ENCODE measurements at regions not wholly inside any gene's neighbourhood (a gene's known extent, or its start where the extent isn't known, plus 50 kb on each side); places are given as distances from the start of the nearest gene placed in this dataset.

GRCh38 chr6:163726037-163726695, 311.6 kb downstream of the QKI start:
- DNase-seq (ENCODE audit: low read depth in 4 of 4, low spot score in 3 of 4) = no peak

- peak in 2 of 4 donors; percentile 8 to 31 for DNase-seq (ENCODE audit: low read depth in 4 of 4, low spot score in 3 of 4)
These were observed 310.8 kb downstream of the QKI start for GRCh38 chr6:163725008-163725941.

- no peak for DNase-seq (ENCODE audit: low read depth in 4 of 4, low spot score in 3 of 4)
These were observed 309.7 kb downstream of the QKI start for GRCh38 chr6:163724196-163724595.

- no peak for DNase-seq (ENCODE audit: low read depth in 4 of 4, low spot score in 3 of 4)
These were observed 309.2 kb downstream of the QKI start for GRCh38 chr6:163723759-163724158.

GRCh38 chr6:163721922-163722692, 307.6 kb downstream of the QKI start:
- DNase-seq (ENCODE audit: low read depth in 4 of 4, low spot score in 3 of 4) = no peak

GRCh38 chr6:163721435-163721834, 306.9 kb downstream of the QKI start:
- DNase-seq (ENCODE audit: low read depth in 4 of 4, low spot score in 3 of 4) = no peak

GRCh38 chr6:163720460-163721235, 306.1 kb downstream of the QKI start:
- DNase-seq (ENCODE audit: low read depth in 4 of 4, low spot score in 3 of 4) = no peak

- no peak for DNase-seq (ENCODE audit: low read depth in 4 of 4, low spot score in 3 of 4)
These were observed 305.5 kb downstream of the QKI start for GRCh38 chr6:163720005-163720404.

DNA sequence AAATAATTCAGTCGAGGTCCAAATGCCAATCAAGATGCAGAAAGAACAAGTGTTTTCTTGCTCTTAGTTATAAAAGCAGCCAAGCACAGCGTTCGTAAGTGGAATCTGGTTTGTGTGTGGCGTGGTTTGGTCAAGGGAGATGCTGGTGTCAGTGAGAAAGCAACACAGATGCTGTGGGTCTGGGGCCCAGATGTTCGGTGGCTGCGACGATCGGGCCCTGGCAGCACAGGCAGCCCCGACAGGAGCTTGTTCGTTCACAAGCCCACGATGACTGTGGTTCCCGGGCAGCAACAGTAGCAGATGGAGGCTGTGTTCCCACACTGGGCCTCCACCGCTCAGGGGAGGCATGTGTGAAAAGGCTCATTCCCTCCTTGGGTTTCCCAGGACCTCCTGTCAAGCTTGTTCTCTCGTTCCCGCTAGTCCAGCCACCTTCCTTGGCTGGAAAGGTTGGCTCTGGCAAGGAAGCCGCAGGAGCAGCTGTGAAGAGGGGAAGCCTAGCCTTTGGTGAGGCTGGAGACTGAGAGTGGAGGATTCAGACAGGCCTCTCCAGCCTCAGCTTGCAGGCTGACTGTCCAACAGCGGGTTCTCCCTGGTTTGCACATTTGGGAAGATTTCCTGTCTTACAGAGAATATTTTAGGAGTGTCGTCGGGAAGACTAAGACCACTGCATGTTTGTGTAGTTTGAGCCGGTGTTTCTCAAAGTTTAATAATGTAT, 304.7 kb downstream of the QKI start:
- no peak for DNase-seq (ENCODE audit: low read depth in 4 of 4, low spot score in 3 of 4)

GRCh38 chr6:163718537-163718936, 304.0 kb downstream of the QKI start:
- no peak for DNase-seq (ENCODE audit: low read depth in 4 of 4, low spot score in 3 of 4)

DNA sequence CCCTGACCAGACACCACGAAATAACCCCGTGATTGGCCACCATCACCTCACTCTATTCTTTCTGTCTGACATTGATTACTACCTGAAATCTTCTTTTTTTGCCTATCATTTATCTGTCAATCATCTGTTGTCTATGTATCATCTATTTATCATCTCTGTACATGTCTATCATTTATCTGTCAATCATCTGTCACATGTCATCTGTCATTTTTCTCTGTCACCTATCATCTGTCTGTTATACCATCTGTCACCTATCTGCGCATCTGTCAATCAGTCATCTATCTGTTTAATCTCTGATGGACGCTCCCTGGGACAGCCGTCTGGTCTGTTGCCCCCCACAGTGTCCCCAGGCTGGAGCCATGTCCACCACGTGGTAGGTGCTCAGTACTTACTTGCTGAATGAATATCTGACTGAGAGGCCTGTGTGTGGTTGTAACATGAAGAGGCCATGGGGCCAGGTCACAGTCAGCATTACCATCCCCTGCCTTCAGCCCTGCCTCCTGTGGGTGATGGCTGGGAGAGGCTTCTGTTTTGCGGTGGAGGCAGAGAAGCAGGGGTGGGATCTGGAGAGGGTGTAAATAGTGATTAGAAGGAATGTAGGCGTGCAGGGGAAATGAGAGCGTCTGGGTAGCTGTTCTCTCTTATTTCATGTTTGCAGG, 302.7 kb downstream of the QKI start:
- DNase-seq (ENCODE audit: low read depth in 4 of 4, low spot score in 3 of 4) = no peak

DNA sequence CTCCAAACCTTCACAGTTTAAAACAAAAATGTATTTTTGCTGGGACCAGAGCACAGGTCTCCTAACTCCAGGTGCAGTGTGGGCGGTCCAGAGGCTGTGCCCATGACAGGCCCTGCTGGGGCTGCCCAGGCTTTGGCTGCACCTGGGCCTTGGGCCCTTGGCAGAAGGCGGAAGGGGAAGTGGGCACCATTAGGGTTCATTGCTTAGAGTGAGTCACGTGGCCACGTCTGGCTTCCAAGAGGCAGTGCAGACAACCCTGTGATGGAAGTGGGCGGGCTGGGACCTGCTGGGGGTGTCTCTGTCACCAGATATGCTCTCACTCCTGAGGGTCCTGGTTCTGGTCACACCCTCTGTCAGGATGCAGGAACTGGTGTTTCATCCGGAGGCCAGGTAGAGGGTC, 302.2 kb downstream of the QKI start:
- DNase-seq (ENCODE audit: low read depth in 4 of 4, low spot score in 3 of 4) = no peak

DNA sequence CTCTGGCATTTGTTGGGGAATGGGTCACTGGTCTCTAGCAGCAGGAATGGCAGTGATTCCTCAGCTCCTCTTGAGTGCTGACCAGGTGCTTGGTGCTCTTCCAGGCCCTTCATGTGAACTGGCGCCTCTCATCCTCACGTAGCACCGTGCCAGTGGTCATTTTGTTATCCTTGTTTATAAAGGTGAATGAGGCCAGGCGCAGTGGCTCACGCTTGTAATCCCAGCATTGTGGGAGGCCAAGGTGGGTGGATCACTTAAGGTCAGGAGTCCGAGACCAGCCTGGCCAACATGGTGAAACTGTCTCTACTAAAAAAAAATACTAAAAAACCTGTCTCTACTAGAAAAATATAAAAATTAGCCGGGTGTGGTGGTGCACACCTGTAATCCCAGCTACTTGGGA, 301.3 kb downstream of the QKI start:
- no peak for DNase-seq (ENCODE audit: low read depth in 4 of 4, low spot score in 3 of 4)

- no peak for DNase-seq (ENCODE audit: low read depth in 4 of 4, low spot score in 3 of 4)
These were observed 299.7 kb downstream of the QKI start for GRCh38 chr6:163714179-163714578.

GRCh38 chr6:163712981-163713380, 298.5 kb downstream of the QKI start:
- no peak for DNase-seq (ENCODE audit: low read depth in 4 of 4, low spot score in 3 of 4)

GRCh38 chr6:163712566-163712961, 298.0 kb downstream of the QKI start:
- no peak for DNase-seq (ENCODE audit: low read depth in 4 of 4, low spot score in 3 of 4)

DNA sequence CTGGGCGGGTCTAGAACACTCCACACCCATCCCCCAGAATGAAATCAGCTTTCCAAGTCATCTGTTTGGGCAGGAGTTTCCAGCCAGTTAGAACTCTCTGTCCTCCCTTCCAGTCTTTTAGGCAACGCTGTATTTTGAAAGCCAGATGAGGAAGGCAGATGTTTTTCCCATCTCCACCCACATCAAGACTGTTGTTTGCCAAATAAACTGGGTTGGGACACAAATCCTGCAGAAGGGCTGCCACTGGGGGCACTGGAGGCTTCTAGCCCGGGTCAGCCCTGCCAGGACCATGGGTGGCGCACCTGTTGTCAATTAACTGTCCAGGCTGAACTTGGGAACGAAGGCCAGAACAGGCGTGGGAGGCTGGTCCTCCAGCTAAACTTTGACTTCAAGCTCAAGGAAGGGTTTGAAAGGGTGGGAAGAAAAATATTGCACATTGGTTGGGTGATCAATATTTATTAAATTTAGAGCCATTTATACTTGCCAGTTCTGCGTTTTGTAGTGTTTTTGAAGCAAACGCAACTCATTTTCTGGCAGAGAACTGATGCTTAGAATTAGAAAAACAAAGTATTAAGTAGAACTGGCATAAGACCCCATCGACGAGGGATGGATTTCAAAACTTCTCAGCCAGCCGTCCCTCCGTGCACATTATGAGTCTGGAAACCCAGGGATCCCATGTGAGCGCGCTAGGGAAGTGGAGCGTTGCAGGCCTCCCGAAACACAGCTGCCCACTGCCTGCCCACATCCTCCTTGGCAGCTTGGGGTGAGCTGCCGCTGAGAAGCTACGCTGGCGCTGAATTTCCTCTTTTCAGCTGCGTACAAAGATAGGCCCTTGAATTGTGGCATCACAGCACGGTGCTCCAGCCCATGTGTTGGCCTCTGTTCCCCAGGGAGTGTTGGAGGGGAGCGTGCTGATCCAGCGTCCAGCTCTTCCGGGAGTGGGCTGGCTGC, 297.4 kb downstream of the QKI start:
- no peak for DNase-seq (ENCODE audit: low read depth in 4 of 4, low spot score in 3 of 4)
